CD4-positive, alpha-beta T cell treated with Interleukin-2 at 100 ng/mL for 4 hours (primary cell): ENCODE measurements at regions not wholly inside any gene's neighbourhood (a gene's known extent, or its start where the extent isn't known, plus 50 kb on each side); places are given as distances from the start of the nearest gene placed in this dataset.

ENCODE experiments used
- DNase-seq: peaks from one replicate; pipeline ENCODE4 v3.0.0-alpha.2; 2020; ENCODE audit warnings: low spot score

GRCh38 chr1:82950606-82951200 is 1048.2 kb downstream of the TTLL7 start:
- no peak for DNase-seq

- no peak for DNase-seq
These were observed 1050.5 kb downstream of the TTLL7 start for GRCh38 chr1:82948386-82948785.

- DNase-seq, result no peak
These were observed 1051.7 kb downstream of the TTLL7 start for GRCh38 chr1:82947278-82947677.

- DNase-seq, result no peak
These were observed 1052.8 kb downstream of the TTLL7 start for GRCh38 chr1:82946096-82946605.

- DNase-seq, result no peak
These were observed 1054.1 kb downstream of the TTLL7 start for GRCh38 chr1:82944822-82945221.

- DNase-seq, result no peak
These were observed 1064.9 kb downstream of the TTLL7 start for GRCh38 chr1:82934074-82934473.

- DNase-seq, result no peak
These were observed 1066.2 kb downstream of the TTLL7 start for GRCh38 chr1:82932727-82933126.

GRCh38 chr1:82932207-82932606 is 1066.7 kb downstream of the TTLL7 start:
- DNase-seq, result no peak

- DNase-seq, result no peak
These were observed 1067.9 kb downstream of the TTLL7 start for GRCh38 chr1:82931006-82931405.

GRCh38 chr1:82927753-82928152 is 1071.2 kb downstream of the TTLL7 start:
- no peak for DNase-seq

GRCh38 chr1:82924666-82925065 is 1074.3 kb downstream of the TTLL7 start:
- no peak for DNase-seq

GRCh38 chr1:82923931-82924330 is 1075.0 kb downstream of the TTLL7 start:
- no peak for DNase-seq

- no peak for DNase-seq
These were observed 1077.2 kb downstream of the TTLL7 start for GRCh38 chr1:82921759-82922158.

- DNase-seq, result no peak
These were observed 1078.3 kb downstream of the TTLL7 start for GRCh38 chr1:82920418-82921248.

- no peak for DNase-seq
These were observed 1079.1 kb downstream of the TTLL7 start for GRCh38 chr1:82919837-82920236.

GRCh38 chr1:82907313-82907712 is 1091.6 kb downstream of the TTLL7 start:
- no peak for DNase-seq

GRCh38 chr1:82903626-82904025 is 1095.3 kb downstream of the TTLL7 start:
- DNase-seq, result no peak

- DNase-seq, result no peak
These were observed 1097.4 kb downstream of the TTLL7 start for GRCh38 chr1:82901561-82901960.

- DNase-seq, result no peak
These were observed 1097.8 kb downstream of the TTLL7 start for GRCh38 chr1:82901118-82901517.

- DNase-seq, result no peak
These were observed 1098.3 kb downstream of the ADGRL2 start for GRCh38 chr1:82899017-82899416.

GRCh38 chr1:82897549-82897948 is 1096.8 kb downstream of the ADGRL2 start:
- DNase-seq, result no peak

GRCh38 chr1:82896036-82896435 is 1095.3 kb downstream of the ADGRL2 start:
- no peak for DNase-seq

GRCh38 chr1:82894635-82895034 is 1093.9 kb downstream of the ADGRL2 start:
- no peak for DNase-seq
